Heart left ventricle (tissue), 16 donors: ENCODE measurements at regions not wholly inside any gene's neighbourhood (a gene's known extent, or its start where the extent isn't known, plus 50 kb on each side); places are given as distances from the start of the nearest gene placed in this dataset.

Experiments
- ATAC-seq, 4 donors: fragments of 200-7000 bp; cut with Tn5 transposase; one replicate each; pipeline ENCODE4 v1.9.1; 2020 to 2022; ENCODE audit warnings: moderate library complexity in 4 of 4, mild to moderate bottlenecking in 3 of 4, moderate number of reproducible peaks in 1 of 4
- DNase-seq, 5 donors: peaks; one replicate each; pipeline ENCODE4 v3.0.0-alpha.2; 2020
- H3K27ac ChIP-seq, 12 donors: fragments of 200-600 bp; sonication (generic) in 4 of 12; one replicate each; pipeline versions ENCODE4 v1.5.0 to v1.8.0; 2016 to 2022; ENCODE audit warnings: mild to moderate bottlenecking in 2 of 12
- H3K27me3 ChIP-seq, 9 donors: fragments of 200-600 bp; sonication (generic) in 2 of 9; one replicate each; pipeline versions ENCODE4 v1.5.1 to v1.8.0; 2016 to 2022; ENCODE audit warnings: mild to moderate bottlenecking in 3 of 9
- H3K36me3 ChIP-seq, 9 donors: fragments of 200-600 bp; sonication (generic) in 2 of 9; one replicate each; pipeline versions ENCODE4 v1.5.0 to v1.8.0; 2018 to 2022; ENCODE audit warnings: mild to moderate bottlenecking in 2 of 9
- H3K4me1 ChIP-seq, 12 donors: fragments of 200-600 bp; sonication (generic) in 4 of 12; one replicate each; pipeline versions ENCODE4 v1.5.0 to v1.8.0; 2016 to 2022; ENCODE audit warnings: mild to moderate bottlenecking in 3 of 12
- H3K4me3 ChIP-seq, 12 donors: fragments of 200-600 bp; sonication (generic) in 4 of 12; one replicate each; pipeline versions ENCODE4 v1.5.0 to v1.8.0; 2017 to 2022; ENCODE audit warnings: mild to moderate bottlenecking in 9 of 12, moderate library complexity in 4 of 12
- H3K9me3 ChIP-seq, 12 donors: fragments of 200-600 bp; sonication (generic) in 4 of 12; one replicate each; pipeline versions ENCODE4 v1.5.0 to v1.8.0; 2016 to 2022; ENCODE audit warnings: mild to moderate bottlenecking in 1 of 12
- CTCF ChIP-seq, 12 donors: fragments of 200-600 bp; sonication (generic) in 4 of 12; IDR thresholded peaks; one replicate each; pipeline versions ENCODE4 v1.5.0 to v1.8.0; 2018 to 2022; ENCODE audit warnings: antibody characterized with exemption in 12 of 12, mild to moderate bottlenecking in 5 of 12
- POLR2A ChIP-seq, 2 donors: fragments of 450-650 bp; IDR thresholded peaks; one replicate each; pipeline ENCODE4 v1.6.1; 2017; ENCODE audit warnings: antibody characterized with exemption in 2 of 2, mild to moderate bottlenecking in 2 of 2, moderate library complexity in 2 of 2
- WGBS, 4 donors: extraction: QIAGEN DNeasy Blood & Tissue Kit in 2 of 4; methylation state at CpG; one replicate each; pipeline versions ENCODE4 v1.1.5 to v1.1.7; 2013 to 2018; 5-methylcytosine and 5-hydroxymethylcytosine counted together
- intact Hi-C, 10 donors: fragments of 100-400 bp; cut with DNase I; formaldehyde crosslinking; loops; one replicate each; pipeline versions ENCODE4 v1.11.1 to v1.14.2; 2022
- donor health status: ischemic (EF 13 %, LVEDD 7.1; RV severe dilation, severe dysfunction).
- donor health status: healthy with polysubstance abuse.
- donor health status: DM: no; HTN: yes; CAD: no.
- donor health status: DM: no; HTN: no; CAD: no.
- donor health status: ischemic (EF 25% LVEDD 6.9; RV normal size, moderate dysfunction).
- donor health status: ischemic (EF 25% LVEDD 5.7; RV mildly dilated, moderate dysfunction).
- donor health status: healthy.
- donor health status: DM: yes; HTN: yes; CAD: no.
- donor health status: ischemic (EF 35%, LVEDD 5.7; RV mildly dilated, moderate dysfunction).
- donor health status: nonischemic (EF 11% LVEDD 7.7; RV severe dilation, severe dysfunction).
- donor health status: DM: yes; HTN: yes; CAD: no.
- donor health status: PGD.
- donor health status: ischemic (EF 29% LVEDD 5.4; RV normal size, mild dysfunction).
- donor health status: nonischemic (EF 23%, LVEDD 6.1; RV moderate dilation, normal function).

DNA sequence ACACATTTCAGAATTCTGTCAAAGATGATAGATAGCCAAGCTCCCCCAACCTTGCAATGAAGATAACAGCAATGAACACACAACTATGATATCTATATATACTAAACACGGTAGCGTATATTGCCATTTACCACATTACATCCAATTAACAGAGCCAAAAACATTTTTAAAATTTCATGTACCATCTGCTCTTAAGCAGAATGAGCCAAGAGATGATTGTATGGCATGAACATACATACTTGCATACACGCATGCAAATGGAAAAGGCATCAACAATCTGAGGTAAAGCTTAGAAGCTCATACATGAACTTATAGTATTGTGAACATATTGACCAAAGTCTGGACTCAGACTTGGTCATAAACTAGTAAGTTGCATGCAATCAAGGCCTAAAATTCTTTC lies 712.9 kb upstream of the GOLIM4 start:
- Histone ChIP-seq H3K4me3 (no peak overlapping the region), H3K27me3 (no peaks in the 10 kb centered on the region), H3K36me3 (no peaks in the 10 kb centered on the region), H3K27ac (no peak overlapping the region), H3K9me3 (no peaks in the 10 kb centered on the region), H3K4me1 (no peaks in the 10 kb centered on the region)
- intact Hi-C loops: no loop called here
- 92 to 93% (median 93%) methylated on average over 3 of the region's 3 CpGs for WGBS, 4 donors
- DNase-seq (no peak), ATAC-seq (no peak)
- TF ChIP-seq CTCF (IDR thresholded peaks at IDR 0.05) (no peak), POLR2A (IDR thresholded peaks at IDR 0.05) (no peak)

DNA sequence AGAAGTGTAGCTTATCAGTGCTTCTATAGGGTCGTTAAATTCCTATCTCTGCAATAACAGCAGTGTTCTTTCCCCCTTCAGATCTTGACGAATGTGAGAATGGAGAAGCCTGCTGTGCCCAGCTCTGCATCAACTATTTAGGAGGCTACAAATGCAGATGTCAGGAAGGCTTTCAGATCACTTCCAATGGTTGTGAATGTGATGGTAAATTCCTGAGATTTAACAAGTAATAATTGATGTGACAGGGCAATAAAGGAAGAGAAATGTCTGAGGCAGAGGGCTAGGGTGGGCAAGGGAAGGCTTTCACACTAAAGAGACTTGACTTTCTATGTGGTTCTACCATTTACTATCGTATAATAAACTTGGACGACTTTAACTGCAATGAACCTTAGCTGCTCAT lies 711.7 kb upstream of the GOLIM4 start:
- ATAC-seq: no peak
- Histone ChIP-seq H3K4me3 (no peak overlapping the region), H3K4me1 (no peaks in the 10 kb centered on the region), H3K27ac (no peak overlapping the region), H3K36me3 (no peaks in the 10 kb centered on the region), H3K9me3 (no peaks in the 10 kb centered on the region), H3K27me3 (no peaks in the 10 kb centered on the region)
- intact Hi-C loops: no loop called here
- 56 to 61% (median 58%) methylated on average over 4 of the region's 4 CpGs for WGBS, 4 donors
- TF ChIP-seq CTCF (IDR thresholded peaks at IDR 0.05) (no peak), POLR2A (IDR thresholded peaks at IDR 0.05) (no peak)
- no peak for DNase-seq

- no peak for ATAC-seq
- Histone ChIP-seq H3K27ac (no peak overlapping the region), H3K36me3 (no peaks in the 10 kb centered on the region), H3K4me3 (no peak overlapping the region), H3K9me3 (no peaks in the 10 kb centered on the region), H3K27me3 (no peaks in the 10 kb centered on the region), H3K4me1 (no peaks in the 10 kb centered on the region)
- TF ChIP-seq CTCF (IDR thresholded peaks at IDR 0.05) (no peak), POLR2A (IDR thresholded peaks at IDR 0.05) (no peak)
- no peak for DNase-seq
- 91 to 94% (median 93%) methylated on average over 1 of the region's 1 CpG for WGBS, 4 donors
- intact Hi-C loops: no loop called here
These were observed 711.1 kb upstream of the GOLIM4 start for GRCh38 chr3:168806871-168807270.

GRCh38 chr3:168803536-168803935 lies 707.8 kb upstream of the GOLIM4 start:
- H3K27ac ChIP-seq: no peak overlapping the region
- DNase-seq: no peak
- H3K4me1 ChIP-seq: no peaks in the 10 kb centered on the region
- H3K4me3 ChIP-seq: no peak overlapping the region
- intact Hi-C loops: no loop called here
- H3K36me3 ChIP-seq: no peaks in the 10 kb centered on the region
- ATAC-seq: no peak
- no peaks in the 10 kb centered on the region for H3K27me3 ChIP-seq
- 72 to 89% (median 85%) methylated on average over 1 of the region's 1 CpG for whole genome bisulfite sequencing, 4 donors
- no peaks in the 10 kb centered on the region for H3K9me3 ChIP-seq
- TF ChIP-seq CTCF (IDR thresholded peaks at IDR 0.05) (no peak), POLR2A (IDR thresholded peaks at IDR 0.05) (no peak)
